GM10847 (cell line): ENCODE measurements at regions not wholly inside any gene's neighbourhood (a gene's known extent, or its start where the extent isn't known, plus 50 kb on each side); places are given as distances from the start of the nearest gene placed in this dataset.

ENCODE experiments used
- POLR2A ChIP-seq: IDR thresholded peaks from 2 replicates; pipeline ENCODE4 v1.6.1; 2011; ENCODE audit not compliant: insufficient read length; ENCODE audit errors: extremely low read depth

DNA sequence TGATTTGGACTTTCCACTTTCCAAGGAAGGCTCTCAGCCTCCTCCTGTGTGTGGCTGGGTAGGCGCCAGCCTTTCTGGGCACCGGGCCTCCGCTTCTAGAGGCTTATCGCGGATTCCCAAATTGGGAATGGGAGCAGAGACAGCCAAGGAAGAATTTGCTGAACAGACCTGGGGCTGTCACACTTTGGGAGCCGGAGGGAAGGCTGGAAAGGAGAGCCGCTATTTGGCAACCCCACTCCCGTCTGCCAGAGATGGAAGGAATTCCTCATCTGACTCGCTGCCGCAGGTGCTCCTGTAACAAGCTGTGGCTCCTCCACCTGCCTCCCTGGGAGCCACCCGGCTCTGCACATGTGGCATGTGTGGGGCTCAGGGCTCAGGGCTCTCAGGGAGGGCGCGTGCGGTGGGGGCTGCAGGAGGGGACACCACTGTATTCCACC lies 50.8 kb upstream of the ECHDC3 start:
- no peak for TF ChIP-seq POLR2A

DNA sequence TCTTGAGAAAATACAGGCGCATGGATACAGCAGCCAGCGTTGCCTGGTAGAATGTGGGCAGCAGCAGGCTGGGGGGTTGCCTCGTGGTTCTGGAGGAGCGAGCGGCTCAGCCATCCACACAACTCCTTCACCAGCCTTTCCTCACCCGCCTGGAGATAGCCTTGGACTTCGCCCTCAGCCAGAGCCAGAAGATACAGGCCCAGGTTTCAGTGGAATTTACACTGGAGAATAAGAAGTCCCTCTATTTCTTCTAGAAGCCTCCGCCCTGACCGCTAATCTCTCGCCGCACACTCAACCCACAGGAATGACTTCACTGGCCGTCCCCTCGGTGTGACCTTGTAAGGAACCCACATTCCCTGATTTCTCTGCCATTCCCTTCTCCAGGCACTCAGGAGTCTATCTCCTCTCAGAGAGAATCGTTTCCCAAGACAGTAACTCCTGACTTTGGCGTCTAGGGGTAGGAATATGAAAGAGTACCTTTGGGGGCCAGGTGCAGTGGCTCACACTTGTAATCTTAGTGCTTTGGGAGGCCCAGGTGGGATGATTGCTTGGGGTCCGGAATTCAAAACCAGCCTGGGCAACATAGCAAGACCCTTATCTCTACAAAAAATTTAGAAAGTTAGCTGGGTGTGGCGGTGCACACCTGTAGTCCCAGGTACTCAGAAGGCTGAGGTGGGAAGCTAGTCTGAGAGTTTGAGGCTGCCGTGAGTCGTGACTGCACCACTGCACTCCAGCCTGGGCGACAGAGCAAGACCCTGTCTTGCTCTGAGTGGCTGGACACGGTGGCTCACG lies 52.0 kb upstream of the ECHDC3 start:
- TF ChIP-seq POLR2A = no peak

DNA sequence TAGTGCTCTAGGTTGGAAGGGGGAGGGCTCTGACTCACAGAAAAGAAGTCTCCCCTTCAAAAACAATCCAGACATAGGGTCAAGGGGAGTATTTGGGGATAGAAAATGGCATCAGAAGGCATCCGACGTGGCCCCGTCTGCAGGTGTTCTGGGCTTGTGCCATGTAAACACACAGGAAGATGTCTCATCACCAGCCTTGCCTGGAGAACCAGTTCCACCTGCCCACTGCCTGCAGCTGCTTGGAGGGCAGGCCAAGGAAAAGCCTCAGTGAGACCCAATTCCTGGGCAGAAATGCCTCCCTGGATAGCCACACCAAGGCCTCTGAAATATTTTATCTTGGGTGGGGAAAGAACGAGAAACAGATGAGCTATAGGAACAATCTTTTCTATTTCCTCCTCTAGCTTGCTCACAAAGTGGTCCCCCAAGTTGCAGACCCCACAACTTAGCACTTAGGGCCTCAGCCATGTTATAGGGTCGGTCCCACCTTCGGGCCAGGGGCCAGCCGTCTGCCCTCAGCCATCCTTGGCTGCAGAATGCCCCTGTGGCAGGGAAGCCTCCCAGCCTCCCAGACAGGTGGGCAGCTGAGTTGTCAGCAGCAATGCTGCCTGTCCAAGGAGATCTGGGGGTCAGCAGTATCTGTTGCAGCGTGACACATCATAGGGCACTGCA lies 54.3 kb upstream of the ECHDC3 start:
- TF ChIP-seq POLR2A = no peak

DNA sequence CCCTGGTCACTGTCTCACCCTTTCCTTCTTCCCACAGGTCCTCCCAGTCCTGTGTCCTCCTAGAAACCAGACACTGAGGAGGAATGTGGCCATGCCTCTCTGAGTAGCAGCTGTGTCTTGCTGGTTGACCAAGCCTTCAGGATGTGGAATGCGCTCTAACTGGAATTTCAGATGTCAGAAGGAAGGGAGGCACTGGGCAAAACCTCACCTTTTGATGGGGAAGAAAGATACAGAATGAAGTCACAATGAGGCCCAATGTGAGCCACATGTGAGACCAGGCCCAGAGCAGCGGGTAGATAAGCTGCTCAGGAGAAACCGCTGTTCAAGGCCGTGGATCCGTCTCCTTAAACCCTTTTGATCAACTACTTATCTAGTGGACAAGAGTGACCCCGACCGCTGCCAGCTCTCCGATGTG lies 54.8 kb upstream of the ECHDC3 start:
- no peak for TF ChIP-seq POLR2A

- no peak for TF ChIP-seq POLR2A
Observed at GRCh38 chr10:11685787-11686218, 56.4 kb upstream of the ECHDC3 start.

DNA sequence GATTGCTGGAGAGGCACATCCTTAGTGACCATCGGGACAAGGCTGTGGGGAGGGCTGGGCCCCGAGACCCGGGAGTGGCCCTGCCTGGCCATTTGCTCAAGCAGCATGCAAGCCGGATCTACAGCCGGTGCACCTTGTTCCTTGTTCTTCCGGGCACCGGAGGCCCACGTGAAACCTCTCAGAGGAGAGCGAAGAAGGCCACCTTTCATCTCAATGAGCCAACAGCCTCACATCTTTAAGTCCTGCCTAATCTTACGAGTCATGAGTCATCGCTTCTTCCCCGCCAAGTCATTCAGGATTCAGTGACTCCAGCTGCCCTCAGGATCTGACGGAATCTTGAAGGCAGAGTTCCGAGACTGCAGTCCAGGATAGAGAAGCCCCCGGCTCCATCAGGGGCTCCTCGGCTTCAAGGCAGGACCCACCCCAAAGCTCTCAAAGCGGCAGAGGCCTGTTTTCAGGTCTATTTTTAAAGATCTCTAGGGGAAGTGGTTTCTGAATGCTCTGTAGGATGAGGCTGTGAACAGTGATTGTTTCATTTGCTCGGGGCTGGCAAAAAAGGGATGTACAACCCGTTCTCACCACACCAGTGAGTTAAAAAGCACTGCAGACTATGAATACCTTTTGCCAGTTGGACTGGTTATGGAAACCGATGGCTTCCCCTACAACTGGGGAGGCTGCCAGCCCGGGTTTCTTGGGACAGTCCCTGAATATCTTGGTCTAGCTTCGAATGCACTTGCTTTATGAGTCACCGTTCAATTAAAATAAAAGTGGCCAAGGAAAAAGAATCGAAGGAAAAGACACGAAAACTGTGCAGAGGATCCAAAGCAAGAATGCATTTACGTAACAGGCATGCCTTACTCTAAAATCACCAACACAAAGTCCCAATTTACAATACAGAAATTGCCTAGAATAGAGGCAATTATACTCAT lies 57.2 kb upstream of the ECHDC3 start:
- peak; percentile 31 for TF ChIP-seq POLR2A

DNA sequence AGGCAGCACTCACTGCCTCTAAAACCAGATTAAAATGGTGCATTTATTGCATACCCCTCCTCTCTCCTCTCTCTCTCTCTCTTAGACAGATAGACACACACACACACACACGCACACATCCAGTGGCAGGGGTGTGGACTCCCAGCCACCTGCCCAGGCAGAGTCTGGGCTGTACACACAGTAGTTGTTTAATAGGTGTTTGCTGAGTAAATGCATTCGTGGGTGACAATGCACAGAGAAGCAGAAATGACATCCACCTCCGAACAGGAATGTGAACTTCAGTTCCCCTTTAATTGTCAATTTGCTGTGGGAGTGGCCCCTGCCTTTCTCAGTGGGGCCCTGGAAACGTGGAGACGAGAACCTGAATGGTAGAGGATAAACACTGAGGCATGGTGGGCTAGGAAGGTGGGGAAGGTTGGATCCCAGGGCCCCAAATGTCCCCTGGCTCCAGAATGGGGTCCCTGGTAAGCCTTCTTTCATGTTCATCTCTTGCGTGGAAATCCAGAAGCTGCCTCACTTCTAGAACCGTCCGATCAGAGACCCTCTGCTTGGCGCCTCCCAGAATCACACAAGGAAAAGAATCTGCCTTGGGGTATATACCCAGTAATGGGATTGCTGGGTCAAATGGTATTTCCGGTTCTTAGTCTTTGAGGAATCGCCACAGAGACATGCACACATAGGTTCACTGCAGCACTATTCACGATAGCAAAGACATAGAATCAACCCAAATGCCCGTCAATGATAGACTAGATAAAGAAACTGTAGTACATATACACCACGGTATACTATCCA lies 58.5 kb upstream of the ECHDC3 start:
- no peak for TF ChIP-seq POLR2A

GRCh38 chr10:11682851-11683250 lies 59.3 kb upstream of the ECHDC3 start:
- TF ChIP-seq POLR2A = no peak

DNA sequence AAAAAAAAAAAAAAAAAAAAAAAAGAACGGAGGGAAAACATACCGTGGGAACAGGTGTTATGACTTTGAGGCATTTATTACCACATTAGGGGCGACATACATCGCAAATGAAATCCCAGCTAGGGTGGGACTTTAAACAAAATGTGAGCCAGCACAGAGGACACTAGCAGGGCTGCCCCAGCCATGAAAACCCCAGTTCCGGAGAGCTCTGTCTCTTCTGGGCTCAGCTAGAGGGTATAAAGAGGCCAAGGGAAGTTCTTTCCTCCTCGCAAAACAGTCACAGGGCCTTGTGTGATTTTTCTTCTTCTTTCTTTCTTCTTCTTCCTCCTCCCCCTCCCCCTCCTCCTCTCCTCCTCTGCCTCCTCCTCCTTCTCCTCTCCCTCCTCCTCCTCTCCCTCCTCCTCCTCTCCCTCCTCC lies 59.9 kb upstream of the ECHDC3 start:
- TF ChIP-seq POLR2A = no peak

DNA sequence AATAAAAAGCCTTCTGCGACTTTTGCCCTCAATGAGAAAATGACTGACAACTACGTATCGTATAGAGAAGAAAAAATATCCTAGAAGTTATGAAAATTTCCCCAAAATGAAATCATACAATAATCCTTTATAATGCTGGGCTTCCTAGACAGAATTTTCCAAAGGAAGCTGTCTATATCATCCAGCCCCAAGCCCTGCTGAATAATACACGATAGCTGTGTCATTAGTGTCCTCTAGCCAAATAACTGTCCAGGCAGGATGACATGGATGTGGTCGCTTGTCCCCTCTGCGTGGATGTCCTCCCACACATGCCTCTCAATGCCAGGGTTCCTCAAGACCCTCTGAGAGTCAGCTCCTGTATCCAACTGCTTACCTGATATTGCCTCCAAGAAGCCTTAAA lies 61.7 kb upstream of the ECHDC3 start:
- TF ChIP-seq POLR2A = no peak

GRCh38 chr10:11679946-11680345 lies 62.2 kb upstream of the ECHDC3 start:
- TF ChIP-seq POLR2A = no peak

GRCh38 chr10:11678074-11678793 lies 63.9 kb upstream of the ECHDC3 start:
- TF ChIP-seq POLR2A = no peak

GRCh38 chr10:11677480-11677879 lies 64.7 kb upstream of the ECHDC3 start:
- TF ChIP-seq POLR2A = no peak
